Activated naive CD8-positive, alpha-beta T cell treated with anti-CD3 and anti-CD28 coated beads, Interleukin-2, amount 50 U/mL, for 24 hours (primary cell): ENCODE measurements at regions not wholly inside any gene's neighbourhood (a gene's known extent, or its start where the extent isn't known, plus 50 kb on each side); places are given as distances from the start of the nearest gene placed in this dataset.

ENCODE experiments used
- ATAC-seq: fragments of 150-1000 bp; cut with Tn5 transposase; one replicate; pipeline ENCODE4 v1.10.0; 2021
- DNase-seq: peaks from one replicate; pipeline ENCODE4 v3.0.0; 2021
- H3K27ac Mint-ChIP-seq: one replicate; pipeline ENCODE4 v1.8.0; 2021; ENCODE audit warnings: mild to moderate bottlenecking, mixed read lengths
- H3K27me3 Mint-ChIP-seq: one replicate; pipeline ENCODE4 v1.8.0; 2021; ENCODE audit warnings: mixed read lengths
- H3K36me3 Mint-ChIP-seq: one replicate; pipeline ENCODE4 v1.8.0; 2021; ENCODE audit warnings: low read depth, mixed read lengths
- H3K4me1 Mint-ChIP-seq: one replicate; pipeline ENCODE4 v1.8.0; 2021; ENCODE audit warnings: mixed read lengths
- H3K4me3 Mint-ChIP-seq: one replicate; pipeline ENCODE4 v1.8.0; 2021; ENCODE audit warnings: mild to moderate bottlenecking, moderate library complexity, mixed read lengths
- H3K9me3 Mint-ChIP-seq: one replicate; pipeline ENCODE4 v1.8.0; 2021; ENCODE audit warnings: mixed read lengths

DNA sequence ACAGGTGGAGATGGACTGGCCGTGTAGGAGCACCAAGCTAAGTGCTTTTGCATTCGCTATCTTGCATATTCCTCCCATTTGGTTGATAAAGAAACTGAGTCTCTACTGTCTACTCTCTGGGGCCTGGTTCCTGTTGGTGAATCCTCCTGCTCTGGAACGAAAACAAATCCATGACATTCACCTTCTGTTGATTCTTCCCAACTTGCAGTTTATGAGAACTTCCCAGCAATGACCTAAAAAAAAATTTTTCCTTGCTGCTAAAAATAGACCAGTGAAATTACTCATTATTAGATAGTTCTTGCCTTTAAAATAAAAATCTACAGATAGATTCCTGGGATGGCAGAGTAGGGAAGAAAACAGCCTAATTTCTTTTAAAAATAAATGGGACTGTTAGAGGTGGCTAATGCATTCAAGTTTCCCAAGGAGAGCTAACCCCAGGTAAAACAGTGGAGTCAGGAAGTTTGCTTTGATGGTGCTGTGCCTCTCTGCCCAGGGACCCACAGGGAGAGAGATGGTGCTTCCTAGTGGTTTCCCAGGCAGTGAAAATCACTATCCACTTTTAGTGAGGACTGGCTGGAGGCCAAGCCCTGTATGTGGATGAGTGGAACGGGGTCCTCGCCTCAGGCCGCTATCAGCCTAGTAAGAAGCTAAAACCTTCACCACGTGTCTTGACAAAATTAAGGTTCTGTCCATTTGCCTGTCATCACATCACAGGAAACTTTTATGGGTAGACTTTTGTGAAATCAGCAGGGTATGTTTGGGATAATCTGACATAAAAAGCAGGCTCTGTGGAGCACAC is 68.4 kb upstream of the NR3C1 start:
- Mint-ChIP-seq H3K36me3 (no peaks in the 10 kb centered on the region), H3K4me3 (no peak overlapping the region), H3K27ac (no peak overlapping the region), H3K4me1 (no peaks in the 10 kb centered on the region), H3K27me3 (no peaks in the 10 kb centered on the region), H3K9me3 (no peaks in the 10 kb centered on the region)
- DNase-seq: no peak
- ATAC-seq: no peak

DNA sequence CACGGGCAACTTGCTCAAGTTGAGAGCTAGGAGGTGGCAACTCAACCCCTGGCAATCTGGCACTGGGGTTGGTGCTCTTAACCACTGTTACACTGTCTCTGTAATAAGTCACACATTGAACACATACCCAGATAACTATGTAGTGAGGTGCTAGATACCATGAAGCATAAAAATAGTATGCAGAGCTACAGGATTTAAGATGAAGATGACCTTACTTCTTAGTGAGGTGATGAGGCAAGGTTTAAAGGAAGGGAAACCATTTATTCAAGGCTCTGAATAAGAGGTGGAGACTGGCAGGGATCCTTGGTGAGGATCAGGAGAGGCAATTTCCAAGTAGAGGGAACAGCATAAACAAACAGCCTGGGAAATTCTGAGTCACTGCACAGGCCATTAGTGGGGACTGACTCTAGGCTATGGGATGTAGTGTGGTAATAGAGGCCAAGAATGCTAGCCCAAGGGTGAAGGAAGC is 67.6 kb upstream of the NR3C1 start:
- Mint-ChIP-seq H3K4me3 (no peak overlapping the region), H3K4me1 (no peaks in the 10 kb centered on the region), H3K9me3 (no peaks in the 10 kb centered on the region), H3K36me3 (no peaks in the 10 kb centered on the region), H3K27me3 (no peaks in the 10 kb centered on the region), H3K27ac (no peak overlapping the region)
- DNase-seq (no peak), ATAC-seq (no peak)

DNA sequence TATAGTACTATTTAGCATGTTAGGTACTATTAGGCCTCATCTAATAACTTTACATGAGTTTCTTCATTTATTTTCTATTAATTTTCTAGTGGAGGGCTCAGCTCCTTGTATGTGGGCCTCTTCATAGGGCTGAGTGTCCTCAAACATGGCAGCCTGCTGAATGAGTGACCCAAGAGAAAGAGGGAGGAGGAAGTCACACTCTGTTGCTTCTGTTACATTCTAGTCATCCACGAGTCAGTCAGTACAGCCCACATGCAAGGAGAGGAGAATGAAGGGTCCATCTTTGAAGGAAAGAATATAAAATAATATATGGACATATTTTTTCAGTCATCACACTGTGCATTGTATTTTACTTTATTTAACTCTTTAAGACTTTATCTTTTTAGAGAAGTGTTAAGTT is 66.6 kb upstream of the NR3C1 start:
- Mint-ChIP-seq H3K27me3 (no peaks in the 10 kb centered on the region), H3K27ac (no peak overlapping the region), H3K4me1 (no peaks in the 10 kb centered on the region), H3K4me3 (no peak overlapping the region), H3K9me3 (no peaks in the 10 kb centered on the region), H3K36me3 (no peaks in the 10 kb centered on the region)
- ATAC-seq: no peak
- DNase-seq: no peak

DNA sequence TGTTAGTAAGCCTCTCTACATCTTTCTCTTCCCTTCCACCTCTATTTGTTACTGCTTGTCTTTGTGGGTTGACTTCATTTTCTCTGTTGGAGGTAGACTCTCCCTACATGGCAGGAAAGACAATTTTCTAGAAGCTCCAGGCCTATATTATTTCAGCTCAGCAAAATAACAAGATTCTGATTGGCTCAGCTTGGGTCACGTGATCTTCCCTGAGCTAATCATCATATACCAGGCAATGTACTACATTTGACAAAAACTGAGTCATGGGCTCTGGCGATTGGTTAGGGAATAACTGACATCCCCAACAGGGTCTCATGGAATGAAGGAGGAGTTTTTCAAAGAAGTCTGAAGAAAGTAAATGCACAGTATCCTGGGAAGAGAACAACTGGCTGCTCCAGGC is 65.6 kb upstream of the NR3C1 start:
- DNase-seq (no peak), ATAC-seq (no peak)
- Mint-ChIP-seq H3K27me3 (no peaks in the 10 kb centered on the region), H3K4me3 (no peak overlapping the region), H3K36me3 (no peaks in the 10 kb centered on the region), H3K4me1 (no peaks in the 10 kb centered on the region), H3K27ac (no peak overlapping the region), H3K9me3 (no peaks in the 10 kb centered on the region)

DNA sequence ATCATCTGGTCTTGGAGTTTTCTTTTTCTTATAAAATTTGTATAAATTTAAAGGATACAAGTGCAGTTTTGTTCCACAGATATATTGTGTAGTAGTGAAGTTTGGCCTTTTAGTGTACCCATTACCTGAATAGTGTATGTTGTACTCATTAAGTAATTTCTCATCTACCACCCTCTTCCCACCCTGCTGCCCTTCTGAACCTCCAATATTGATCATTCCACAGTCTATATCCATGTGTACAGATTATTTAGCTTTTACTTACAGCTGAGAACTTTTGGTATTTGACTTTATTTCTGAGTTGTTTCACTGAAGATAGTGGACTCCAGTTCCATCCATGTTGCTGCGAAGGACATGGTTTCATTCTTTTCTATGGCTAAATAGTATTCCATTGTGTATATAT is 63.1 kb upstream of the NR3C1 start:
- DNase-seq: no peak
- Mint-ChIP-seq H3K9me3 (no peaks in the 10 kb centered on the region), H3K27ac (no peak overlapping the region), H3K36me3 (no peaks in the 10 kb centered on the region), H3K4me1 (no peaks in the 10 kb centered on the region), H3K27me3 (no peaks in the 10 kb centered on the region), H3K4me3 (no peak overlapping the region)
- ATAC-seq: no peak

DNA sequence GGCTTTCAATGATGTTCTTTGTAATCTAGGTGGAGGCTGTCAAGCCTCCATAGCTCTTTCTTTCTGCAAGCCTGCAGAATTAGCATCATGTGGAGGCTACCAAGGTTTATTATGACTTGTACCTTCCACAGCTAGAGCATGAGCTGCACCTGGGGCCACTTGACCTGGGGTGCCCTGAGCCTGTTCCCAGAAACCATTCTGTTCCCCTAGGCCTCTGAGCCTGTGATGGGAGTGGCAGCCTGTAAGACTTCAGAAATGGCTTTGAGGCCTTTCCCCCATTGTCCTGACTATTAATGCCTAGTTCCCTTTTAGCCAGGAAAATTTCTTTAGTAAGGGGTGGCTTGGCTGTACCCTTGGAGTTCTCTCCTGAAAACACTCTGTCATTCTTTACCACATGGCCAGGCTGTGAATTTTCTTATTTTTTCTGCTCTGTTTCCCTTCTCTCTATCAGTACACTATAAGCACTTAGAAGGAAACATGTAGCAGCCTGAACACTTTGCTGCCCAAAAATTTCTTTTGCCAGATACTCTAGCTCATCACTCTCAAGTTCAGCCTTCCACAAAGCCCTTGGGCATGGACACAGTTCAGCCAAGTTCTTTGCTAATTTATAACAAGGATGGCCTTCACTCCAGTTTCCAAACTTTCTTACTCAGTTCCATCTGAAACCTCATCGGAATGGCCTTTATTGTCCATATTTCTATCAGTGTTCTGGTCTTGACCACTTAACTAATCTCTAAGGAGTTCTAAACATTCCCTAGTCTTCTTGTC is 61.4 kb upstream of the NR3C1 start:
- ATAC-seq: no peak
- Mint-ChIP-seq H3K36me3 (no peaks in the 10 kb centered on the region), H3K27ac (no peak overlapping the region), H3K9me3 (no peaks in the 10 kb centered on the region), H3K4me3 (no peak overlapping the region), H3K4me1 (no peaks in the 10 kb centered on the region), H3K27me3 (no peaks in the 10 kb centered on the region)
- no peak for DNase-seq

DNA sequence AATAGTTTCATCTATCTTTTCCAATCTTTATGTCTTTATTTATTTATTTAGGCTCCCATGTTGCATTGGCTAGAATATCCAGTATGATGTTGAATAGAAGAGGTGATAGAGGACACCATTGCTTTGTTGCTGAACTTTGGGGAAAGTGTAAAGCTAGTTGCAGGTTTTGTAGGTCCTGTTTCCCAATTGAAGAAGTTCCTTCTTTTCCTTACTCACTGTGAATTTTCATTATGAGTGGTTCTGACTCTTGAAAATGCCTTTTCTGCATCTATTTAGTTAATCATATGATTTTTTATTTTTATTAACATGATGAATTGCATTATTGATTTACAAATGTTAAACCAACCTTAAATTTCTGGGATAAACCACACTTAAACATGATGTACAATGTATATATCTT is 58.9 kb upstream of the NR3C1 start:
- Mint-ChIP-seq H3K27ac (no peak overlapping the region), H3K4me3 (no peak overlapping the region), H3K36me3 (no peaks in the 10 kb centered on the region), H3K9me3 (no peaks in the 10 kb centered on the region), H3K4me1 (no peaks in the 10 kb centered on the region), H3K27me3 (no peaks in the 10 kb centered on the region)
- DNase-seq (no peak), ATAC-seq (no peak)

DNA sequence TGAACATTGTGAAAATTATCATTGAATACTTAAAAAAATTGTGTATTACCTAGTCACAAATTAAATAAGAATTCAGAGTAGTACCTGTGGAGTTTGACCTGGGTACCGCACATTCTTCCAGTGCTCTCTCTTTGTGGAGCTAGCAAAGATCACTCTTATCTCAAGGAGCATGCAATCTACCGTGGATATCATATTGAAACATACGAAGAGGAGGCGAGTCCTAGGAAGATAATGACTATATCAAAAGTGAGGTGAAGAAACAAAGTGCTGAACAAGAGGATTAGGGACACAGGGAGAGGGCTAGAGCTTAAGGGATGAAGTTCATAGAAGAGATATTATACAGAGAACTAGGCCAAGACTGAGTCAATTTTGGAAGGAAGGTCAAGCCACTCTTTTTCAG is 55.9 kb upstream of the NR3C1 start:
- H3K27ac Mint-ChIP-seq: no peak overlapping the region
- DNase-seq: no peak
- no peaks in the 10 kb centered on the region for H3K9me3 Mint-ChIP-seq
- no peak for ATAC-seq
- H3K4me3 Mint-ChIP-seq: no peak overlapping the region
- no peaks in the 10 kb centered on the region for H3K4me1 Mint-ChIP-seq
- H3K36me3 Mint-ChIP-seq: no peaks in the 10 kb centered on the region
- no peaks in the 10 kb centered on the region for H3K27me3 Mint-ChIP-seq

DNA sequence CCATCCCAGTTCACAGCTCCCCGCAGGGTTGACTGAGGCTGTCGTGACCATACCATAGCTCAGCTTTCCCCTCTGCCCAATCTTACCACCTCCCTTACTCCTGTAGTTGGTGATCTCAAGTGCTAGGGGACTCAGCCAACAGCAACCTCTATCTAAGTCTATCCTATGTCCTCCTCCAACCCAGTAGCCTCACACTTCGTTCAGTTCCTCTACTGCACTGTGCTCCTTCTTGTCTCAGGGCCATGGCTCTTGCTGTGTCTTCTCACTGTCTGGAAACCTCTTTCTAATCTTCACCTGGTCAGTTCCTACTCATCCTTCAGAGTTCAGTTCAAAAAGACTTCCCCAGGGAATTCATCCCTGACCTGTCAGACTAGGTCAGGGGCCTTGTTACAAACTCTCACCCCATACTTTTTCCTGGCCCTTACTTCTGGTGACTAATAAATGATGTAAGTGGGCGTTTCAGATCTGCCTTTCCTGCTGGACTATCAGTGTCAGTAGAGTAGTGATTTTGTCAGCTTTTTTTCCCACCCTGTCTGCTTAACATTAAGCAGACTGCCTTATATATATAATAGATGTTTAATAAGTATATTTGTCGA is 53.6 kb upstream of the NR3C1 start:
- H3K27ac Mint-ChIP-seq: no peak overlapping the region
- DNase-seq: no peak
- H3K9me3 Mint-ChIP-seq: no peaks in the 10 kb centered on the region
- no peak for ATAC-seq
- H3K4me1 Mint-ChIP-seq: no peaks in the 10 kb centered on the region
- no peaks in the 10 kb centered on the region for H3K36me3 Mint-ChIP-seq
- no peaks in the 10 kb centered on the region for H3K27me3 Mint-ChIP-seq
- H3K4me3 Mint-ChIP-seq: no peak overlapping the region

DNA sequence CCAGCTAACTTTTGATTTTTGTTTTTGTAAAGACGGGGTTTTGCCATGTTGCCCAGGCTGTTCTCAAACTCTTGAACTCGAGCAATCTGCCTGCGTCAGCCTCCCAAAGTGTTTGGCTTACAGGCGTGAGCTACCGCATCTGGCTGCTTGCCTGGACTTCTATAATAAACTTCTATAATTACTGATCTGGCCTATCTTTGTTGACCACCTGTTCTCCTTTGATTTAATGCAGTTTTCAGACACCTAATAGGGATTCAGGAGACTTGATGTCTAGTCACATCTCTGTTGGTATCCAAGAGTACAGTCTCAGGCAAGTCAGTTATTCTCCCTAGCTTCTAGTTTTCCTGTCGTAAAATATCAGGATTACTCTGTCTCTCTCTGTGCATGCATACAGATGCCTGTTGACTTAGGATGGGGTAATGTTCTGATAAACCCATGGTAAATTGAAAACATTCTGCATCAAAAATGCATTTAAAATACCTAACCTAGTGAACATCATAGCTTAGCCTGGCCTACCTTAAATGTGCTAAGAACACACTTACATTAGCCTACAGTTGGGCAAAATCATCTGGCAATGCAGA is 51.5 kb upstream of the NR3C1 start:
- Mint-ChIP-seq H3K27me3 (no peaks in the 10 kb centered on the region), H3K9me3 (no peaks in the 10 kb centered on the region), H3K27ac (no peak overlapping the region), H3K4me3 (no peak overlapping the region), H3K36me3 (no peaks in the 10 kb centered on the region), H3K4me1 (no peaks in the 10 kb centered on the region)
- DNase-seq (no peak), ATAC-seq (no peak)

DNA sequence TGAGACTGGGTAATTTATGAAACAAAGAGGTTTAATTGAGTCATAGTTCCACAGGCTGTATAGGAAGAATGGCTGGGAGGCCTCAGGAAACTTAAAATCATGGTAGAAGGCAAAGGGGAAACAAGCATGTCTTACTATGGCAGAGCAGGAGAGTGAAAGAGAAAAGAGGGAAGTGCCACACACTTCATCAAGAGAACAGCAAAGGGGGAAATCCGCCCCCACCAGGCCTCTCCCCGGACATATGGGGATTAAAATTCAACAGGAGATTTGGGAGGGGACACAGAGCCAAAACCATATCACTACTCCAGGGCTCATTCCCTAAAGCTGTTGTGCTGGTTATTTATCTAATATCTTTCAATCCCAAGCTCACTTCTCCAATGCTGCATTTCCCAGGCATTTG is 50.2 kb upstream of the NR3C1 start:
- Mint-ChIP-seq H3K4me1 (no peaks in the 10 kb centered on the region), H3K9me3 (no peaks in the 10 kb centered on the region), H3K27me3 (no peaks in the 10 kb centered on the region), H3K36me3 (no peaks in the 10 kb centered on the region), H3K4me3 (no peak overlapping the region), H3K27ac (no peak overlapping the region)
- DNase-seq (no peak), ATAC-seq (no peak)
